ENCODE measurements at regions not wholly inside any gene's neighbourhood (a gene's known extent, or its start where the extent isn't known, plus 50 kb on each side); places are given as distances from the start of the nearest gene placed in this dataset.
"Not testable (repeated sequence)": the region's sequence is repeated elsewhere in the genome, so short reads cannot be mapped to it uniquely, and the experiment has no call there.

GRCh38 chrX:94645726-94646125 lies 971.7 kb downstream of the FAM133A start:
- Histone ChIP-seq H3K36me3 (ENCODE audit: control insufficient read depth, insufficient read depth, low read length) (no peaks in the 10 kb centered on the region), H3K27ac (ENCODE audit: low read depth, low read length) (no peak overlapping the region), H3K27me3 (ENCODE audit: control insufficient read depth, insufficient read depth, low read length) (no peaks in the 10 kb centered on the region), H3K9ac (ENCODE audit: low read length) (no peak overlapping the region), H3K4me1 (ENCODE audit: control insufficient read depth, insufficient read depth, low read length) (no peaks in the 10 kb centered on the region), H3K4me3 (ENCODE audit: low read length) (no peak overlapping the region)

GRCh38 chrX:94655180-94655579 lies 981.2 kb downstream of the FAM133A start:
- H3K36me3 ChIP-seq (ENCODE audit: control insufficient read depth, insufficient read depth, low read length) = no peaks in the 10 kb centered on the region
- no peaks in the 10 kb centered on the region for H3K27me3 ChIP-seq (ENCODE audit: control insufficient read depth, insufficient read depth, low read length)
- no peak overlapping the region for H3K9ac ChIP-seq (ENCODE audit: low read length)
- H3K4me1 ChIP-seq (ENCODE audit: control insufficient read depth, insufficient read depth, low read length) = no peaks in the 10 kb centered on the region
- no peak overlapping the region for H3K4me3 ChIP-seq (ENCODE audit: low read length)
- no peak overlapping the region for H3K27ac ChIP-seq (ENCODE audit: low read depth, low read length)

- Histone ChIP-seq H3K27me3 (ENCODE audit: control insufficient read depth, insufficient read depth, low read length) (no peaks in the 10 kb centered on the region), H3K9ac (ENCODE audit: low read length) (no peak overlapping the region), H3K36me3 (ENCODE audit: control insufficient read depth, insufficient read depth, low read length) (no peaks in the 10 kb centered on the region), H3K4me3 (ENCODE audit: low read length) (no peak overlapping the region), H3K27ac (ENCODE audit: low read depth, low read length) (no peak overlapping the region), H3K4me1 (ENCODE audit: control insufficient read depth, insufficient read depth, low read length) (no peaks in the 10 kb centered on the region)
Measured at GRCh38 chrX:94662689-94663088, 988.7 kb downstream of the FAM133A start.

GRCh38 chrX:94676285-94676684 lies 1002.3 kb downstream of the FAM133A start:
- no peak overlapping the region for H3K4me3 ChIP-seq (ENCODE audit: low read length)
- H3K27ac ChIP-seq (ENCODE audit: low read depth, low read length) = no peak overlapping the region
- H3K27me3 ChIP-seq (ENCODE audit: control insufficient read depth, insufficient read depth, low read length) = no peaks in the 10 kb centered on the region
- H3K4me1 ChIP-seq (ENCODE audit: control insufficient read depth, insufficient read depth, low read length) = no peaks in the 10 kb centered on the region
- no peaks in the 10 kb centered on the region for H3K36me3 ChIP-seq (ENCODE audit: control insufficient read depth, insufficient read depth, low read length)
- no peak overlapping the region for H3K9ac ChIP-seq (ENCODE audit: low read length)

GRCh38 chrX:94686071-94686470 lies 1012.1 kb downstream of the FAM133A start:
- Histone ChIP-seq H3K36me3 (ENCODE audit: control insufficient read depth, insufficient read depth, low read length) (no peaks in the 10 kb centered on the region), H3K27ac (ENCODE audit: low read depth, low read length) (no peak overlapping the region), H3K27me3 (ENCODE audit: control insufficient read depth, insufficient read depth, low read length) (no peaks in the 10 kb centered on the region), H3K9ac (ENCODE audit: low read length) (no peak overlapping the region), H3K4me3 (ENCODE audit: low read length) (no peak overlapping the region), H3K4me1 (ENCODE audit: control insufficient read depth, insufficient read depth, low read length) (no peaks in the 10 kb centered on the region)

GRCh38 chrX:94695910-94696309 lies 1021.9 kb downstream of the FAM133A start:
- Histone ChIP-seq H3K9ac (ENCODE audit: low read length) (no peak overlapping the region), H3K27ac (ENCODE audit: low read depth, low read length) (no peak overlapping the region), H3K4me1 (ENCODE audit: control insufficient read depth, insufficient read depth, low read length) (no peaks in the 10 kb centered on the region), H3K36me3 (ENCODE audit: control insufficient read depth, insufficient read depth, low read length) (no peaks in the 10 kb centered on the region), H3K27me3 (ENCODE audit: control insufficient read depth, insufficient read depth, low read length) (no peaks in the 10 kb centered on the region), H3K4me3 (ENCODE audit: low read length) (no peak overlapping the region)

- H3K4me3 ChIP-seq (ENCODE audit: low read length); H3K9ac ChIP-seq (ENCODE audit: low read length); H3K36me3 ChIP-seq (ENCODE audit: control insufficient read depth, insufficient read depth, low read length): not testable (repeated sequence)
Measured at GRCh38 chrX:94704348-94705256, 1030.6 kb downstream of the FAM133A start.

GRCh38 chrX:94721386-94721785 lies 1047.4 kb downstream of the FAM133A start:
- H3K9ac ChIP-seq (ENCODE audit: low read length) = no peak overlapping the region
- no peaks in the 10 kb centered on the region for H3K36me3 ChIP-seq (ENCODE audit: control insufficient read depth, insufficient read depth, low read length)
- H3K27me3 ChIP-seq (ENCODE audit: control insufficient read depth, insufficient read depth, low read length) = no peaks in the 10 kb centered on the region
- no peak overlapping the region for H3K27ac ChIP-seq (ENCODE audit: low read depth, low read length)
- H3K4me1 ChIP-seq (ENCODE audit: control insufficient read depth, insufficient read depth, low read length) = no peaks in the 10 kb centered on the region
- H3K4me3 ChIP-seq (ENCODE audit: low read length) = no peak overlapping the region

More at GRCh38 chrX:94704348-94705256, 1030.6 kb downstream of the FAM133A start:
- H3K4me1 ChIP-seq (ENCODE audit: control insufficient read depth, insufficient read depth, low read length); H3K27ac ChIP-seq (ENCODE audit: low read depth, low read length); H3K27me3 ChIP-seq (ENCODE audit: control insufficient read depth, insufficient read depth, low read length): not testable (repeated sequence)

GRCh38 chrX:94722578-94722977 lies 1048.6 kb downstream of the FAM133A start:
- Histone ChIP-seq H3K27ac (ENCODE audit: low read depth, low read length) (no peak overlapping the region), H3K4me1 (ENCODE audit: control insufficient read depth, insufficient read depth, low read length) (no peaks in the 10 kb centered on the region), H3K4me3 (ENCODE audit: low read length) (no peak overlapping the region), H3K36me3 (ENCODE audit: control insufficient read depth, insufficient read depth, low read length) (no peaks in the 10 kb centered on the region), H3K27me3 (ENCODE audit: control insufficient read depth, insufficient read depth, low read length) (no peaks in the 10 kb centered on the region), H3K9ac (ENCODE audit: low read length) (no peak overlapping the region)

- no peak overlapping the region for H3K27ac ChIP-seq (ENCODE audit: low read depth, low read length)
- H3K4me1 ChIP-seq (ENCODE audit: control insufficient read depth, insufficient read depth, low read length) = no peaks in the 10 kb centered on the region
- H3K36me3 ChIP-seq (ENCODE audit: control insufficient read depth, insufficient read depth, low read length) = no peaks in the 10 kb centered on the region
- no peak overlapping the region for H3K9ac ChIP-seq (ENCODE audit: low read length)
- no peaks in the 10 kb centered on the region for H3K27me3 ChIP-seq (ENCODE audit: control insufficient read depth, insufficient read depth, low read length)
- no peak overlapping the region for H3K4me3 ChIP-seq (ENCODE audit: low read length)
Measured at GRCh38 chrX:94742772-94743171, 1068.8 kb downstream of the FAM133A start.

- Histone ChIP-seq H3K36me3 (ENCODE audit: control insufficient read depth, insufficient read depth, low read length) (no peaks in the 10 kb centered on the region), H3K4me3 (ENCODE audit: low read length) (no peak overlapping the region), H3K9ac (ENCODE audit: low read length) (no peak overlapping the region), H3K27ac (ENCODE audit: low read depth, low read length) (no peak overlapping the region), H3K27me3 (ENCODE audit: control insufficient read depth, insufficient read depth, low read length) (no peaks in the 10 kb centered on the region), H3K4me1 (ENCODE audit: control insufficient read depth, insufficient read depth, low read length) (no peaks in the 10 kb centered on the region)
Measured at GRCh38 chrX:94743478-94743877, 1069.5 kb downstream of the FAM133A start.

GRCh38 chrX:94744786-94745185 lies 1070.8 kb downstream of the FAM133A start:
- Histone ChIP-seq H3K27ac (ENCODE audit: low read depth, low read length) (no peak overlapping the region), H3K36me3 (ENCODE audit: control insufficient read depth, insufficient read depth, low read length) (no peaks in the 10 kb centered on the region), H3K9ac (ENCODE audit: low read length) (no peak overlapping the region), H3K4me3 (ENCODE audit: low read length) (no peak overlapping the region), H3K27me3 (ENCODE audit: control insufficient read depth, insufficient read depth, low read length) (no peaks in the 10 kb centered on the region), H3K4me1 (ENCODE audit: control insufficient read depth, insufficient read depth, low read length) (no peaks in the 10 kb centered on the region)

- H3K36me3 ChIP-seq (ENCODE audit: control insufficient read depth, insufficient read depth, low read length) = no peaks in the 10 kb centered on the region
- H3K27ac ChIP-seq (ENCODE audit: low read depth, low read length) = no peak overlapping the region
- no peaks in the 10 kb centered on the region for H3K27me3 ChIP-seq (ENCODE audit: control insufficient read depth, insufficient read depth, low read length)
- H3K4me1 ChIP-seq (ENCODE audit: control insufficient read depth, insufficient read depth, low read length) = no peaks in the 10 kb centered on the region
- H3K4me3 ChIP-seq (ENCODE audit: low read length) = no peak overlapping the region
- no peak overlapping the region for H3K9ac ChIP-seq (ENCODE audit: low read length)
Measured at GRCh38 chrX:94751611-94752010, 1077.6 kb downstream of the FAM133A start.

Measured in rectal smooth muscle tissue (tissue), 1 donor.